Duodenal mucosa (tissue), 2 donors: ENCODE measurements at regions not wholly inside any gene's neighbourhood (a gene's known extent, or its start where the extent isn't known, plus 50 kb on each side); places are given as distances from the start of the nearest gene placed in this dataset.

Experiments used
- H3K27ac ChIP-seq: one replicate; pipeline ENCODE4 v1.7.0; 2013; ENCODE audit warnings: low read depth, low read length
- H3K27me3 ChIP-seq, 2 donors: one replicate each; pipeline ENCODE4 v1.7.0; 2013; ENCODE audit warnings: low read length in 2 of 2, control low read depth in 1 of 2; ENCODE audit not compliant: insufficient read depth in 2 of 2, control insufficient read depth in 1 of 2
- H3K36me3 ChIP-seq, 2 donors: one replicate each; pipeline ENCODE4 v1.7.0; 2013; ENCODE audit warnings: low read length in 2 of 2, control low read depth in 1 of 2; ENCODE audit not compliant: insufficient read depth in 2 of 2, control insufficient read depth in 1 of 2
- H3K4me1 ChIP-seq, 2 donors: one replicate each; pipeline ENCODE4 v1.7.0; 2013; ENCODE audit warnings: low read length in 2 of 2, control low read depth in 1 of 2; ENCODE audit not compliant: insufficient read depth in 2 of 2, control insufficient read depth in 1 of 2
- H3K4me3 ChIP-seq, 2 donors: one replicate each; pipeline ENCODE4 v1.7.0; 2013; ENCODE audit warnings: low read length in 2 of 2, low read depth in 1 of 2
- H3K9ac ChIP-seq, 2 donors: one replicate each; pipeline ENCODE4 v1.7.0; 2013; ENCODE audit warnings: low read length in 2 of 2, low read depth in 1 of 2
- H3K9me3 ChIP-seq, 2 donors: one replicate each; pipeline ENCODE4 v1.7.0; 2013; ENCODE audit warnings: low read length in 2 of 2, control low read depth in 1 of 2; ENCODE audit not compliant: control insufficient read depth in 1 of 2

DNA sequence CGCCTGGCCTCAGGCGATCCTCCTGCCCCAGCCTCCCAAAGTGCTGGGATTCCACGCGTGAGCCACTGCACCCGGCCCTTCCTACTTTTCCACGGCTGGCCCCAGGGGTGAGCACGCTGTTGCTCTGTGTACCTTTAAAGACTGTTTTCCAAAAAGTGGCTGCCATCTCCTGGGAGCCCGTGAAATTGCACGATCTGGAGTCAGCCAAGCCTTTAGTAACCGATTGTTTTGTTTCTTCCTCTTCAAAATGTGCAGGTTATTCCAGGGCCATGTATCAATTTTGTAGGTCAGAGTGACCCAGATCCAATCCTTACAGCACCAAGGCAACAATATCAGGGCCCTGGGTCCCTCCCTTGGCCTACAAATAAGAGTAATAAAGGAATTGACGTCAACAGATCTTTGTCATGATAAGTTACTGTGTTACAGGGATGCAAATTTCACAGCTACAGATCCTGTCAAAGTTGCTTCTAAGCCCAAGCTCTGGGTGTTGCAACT lies 135.6 kb upstream of the ZNF236 start:
- Histone ChIP-seq H3K27ac (no peak overlapping the region), H3K9ac (no peak overlapping the region), H3K4me3 (no peak overlapping the region), H3K36me3 (no peaks in the 10 kb centered on the region), H3K27me3 (peaks cover 5 to 9% of the 10 kb centered on the region in 2 donors), H3K9me3 (no peaks in the 10 kb centered on the region), H3K4me1 (no peaks in the 10 kb centered on the region)

DNA sequence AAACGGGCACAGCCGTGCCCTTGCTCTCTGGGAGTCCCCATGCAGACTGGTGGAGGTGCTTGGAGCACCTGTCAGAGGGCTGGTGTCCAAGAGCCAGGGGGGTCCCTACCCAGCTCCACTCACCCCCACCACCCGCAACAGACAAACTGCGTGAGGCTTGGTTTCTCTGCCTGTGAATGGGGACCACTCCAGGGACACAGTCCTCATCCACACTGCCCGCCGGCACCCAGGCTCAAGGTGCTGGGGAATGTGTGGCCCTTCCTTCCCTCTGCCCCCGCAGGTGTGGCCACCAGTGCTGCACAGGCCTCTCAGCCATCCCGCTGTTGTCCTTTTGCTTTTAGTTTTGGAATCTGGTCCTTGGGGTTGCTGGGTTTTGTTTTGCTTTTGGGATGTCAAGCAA lies 136.5 kb upstream of the ZNF236 start:
- H3K9ac ChIP-seq = no peak overlapping the region
- no peak overlapping the region for H3K4me3 ChIP-seq
- no peaks in the 10 kb centered on the region for H3K36me3 ChIP-seq
- no peaks in the 10 kb centered on the region for H3K9me3 ChIP-seq
- no peaks in the 10 kb centered on the region for H3K4me1 ChIP-seq
- H3K27ac ChIP-seq = no peak overlapping the region
- H3K27me3 ChIP-seq = peaks cover 5 to 9% of the 10 kb centered on the region in 2 donors

DNA sequence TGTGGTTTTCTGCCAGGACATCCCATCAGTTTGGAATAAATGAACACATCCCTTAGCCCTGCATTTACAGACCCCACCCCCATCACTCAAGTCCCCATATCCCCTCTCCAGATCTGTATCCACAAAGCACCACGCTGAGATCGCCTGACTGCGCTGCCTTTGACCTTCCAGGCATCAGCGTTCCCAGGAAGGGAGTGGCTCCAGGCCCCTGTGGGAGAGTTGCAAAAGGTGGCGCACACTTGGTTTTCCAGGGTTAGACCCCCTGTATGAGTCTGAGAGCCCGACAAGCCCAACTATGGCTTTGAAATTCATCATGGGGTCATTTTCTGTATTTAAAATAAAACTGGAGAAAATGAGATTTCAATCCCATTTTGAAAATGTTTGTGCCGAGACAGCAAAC lies 137.0 kb upstream of the ZNF236 start:
- H3K9ac ChIP-seq = no peak overlapping the region

DNA sequence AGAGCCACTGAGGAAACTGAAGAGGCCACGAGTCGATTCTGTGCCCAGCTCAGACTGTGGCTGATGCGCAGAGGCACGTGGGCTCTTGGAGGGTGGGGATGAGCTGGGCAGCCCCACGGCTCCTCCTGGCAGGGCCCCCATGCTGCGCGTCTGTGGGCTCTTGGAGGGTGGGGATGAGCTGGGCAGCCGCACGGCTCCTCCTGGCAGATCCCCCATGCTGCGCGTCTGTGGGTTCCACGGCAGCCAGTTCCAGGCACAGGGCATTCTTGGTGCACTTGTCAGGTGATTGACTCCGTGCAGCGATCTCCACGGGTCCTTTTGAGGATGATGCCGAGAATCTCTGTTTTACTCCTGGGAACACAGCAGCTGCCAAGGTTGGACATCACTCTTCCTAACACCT lies 138.1 kb upstream of the ZNF236 start:
- Histone ChIP-seq H3K27me3 (peaks cover 5 to 9% of the 10 kb centered on the region in 2 donors), H3K9ac (no peak overlapping the region), H3K4me3 (no peak overlapping the region), H3K36me3 (no peaks in the 10 kb centered on the region), H3K27ac (no peak overlapping the region), H3K4me1 (no peaks in the 10 kb centered on the region), H3K9me3 (no peaks in the 10 kb centered on the region)

More for the DNA sequence above, 137.0 kb upstream of the ZNF236 start:
- Histone ChIP-seq H3K4me1 (no peaks in the 10 kb centered on the region), H3K36me3 (no peaks in the 10 kb centered on the region), H3K27ac (no peak overlapping the region), H3K9me3 (no peaks in the 10 kb centered on the region), H3K27me3 (peaks cover 5 to 9% of the 10 kb centered on the region in 2 donors), H3K4me3 (no peak overlapping the region)

DNA sequence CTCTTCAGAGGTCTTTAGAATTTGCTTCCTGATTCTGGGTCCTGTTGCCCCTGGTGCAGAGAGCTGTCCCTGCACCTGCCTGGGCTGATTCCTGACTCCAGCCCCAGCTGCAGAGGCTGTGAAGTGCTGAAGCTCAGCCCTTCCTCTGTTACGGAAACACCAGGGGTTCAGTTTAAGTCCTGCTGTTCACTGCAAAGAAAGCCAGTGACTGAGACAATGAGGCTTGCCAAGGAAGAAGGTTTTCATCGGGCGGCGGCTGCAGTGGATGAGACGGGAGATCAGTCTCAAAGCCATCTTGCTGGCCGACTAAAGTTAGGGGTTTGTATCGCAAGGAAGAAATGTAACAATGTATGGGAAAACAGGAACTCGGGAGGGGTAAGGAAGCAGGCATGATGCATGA lies 142.4 kb upstream of the ZNF236 start:
- Histone ChIP-seq H3K27ac (no peak overlapping the region), H3K4me3 (no peak overlapping the region), H3K4me1 (no peaks in the 10 kb centered on the region), H3K9ac (no peak overlapping the region), H3K9me3 (no peaks in the 10 kb centered on the region), H3K36me3 (no peaks in the 10 kb centered on the region), H3K27me3 (no peaks in the 10 kb centered on the region)

DNA sequence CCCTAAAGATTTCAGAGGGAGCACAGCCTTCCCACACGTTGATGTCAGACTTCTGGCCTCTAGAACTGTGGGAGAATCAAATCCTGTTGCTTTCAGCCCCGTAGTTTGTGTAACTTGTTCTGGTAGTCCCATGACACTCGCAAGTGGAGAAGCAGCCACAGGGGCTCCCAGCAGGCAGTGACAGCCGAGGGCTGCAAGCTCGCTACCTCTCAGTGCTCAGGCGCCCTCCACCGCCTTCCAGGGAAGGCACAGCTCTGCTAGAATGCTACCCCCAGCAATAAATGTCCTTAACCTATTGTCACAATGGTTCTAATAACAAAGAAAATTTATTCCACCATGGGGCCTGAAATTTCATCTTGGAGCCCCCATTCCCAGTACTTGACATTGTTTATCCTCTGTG lies 143.1 kb upstream of the ZNF236 start:
- no peaks in the 10 kb centered on the region for H3K36me3 ChIP-seq
- H3K27me3 ChIP-seq = no peaks in the 10 kb centered on the region
- no peak overlapping the region for H3K9ac ChIP-seq
- H3K4me3 ChIP-seq = no peak overlapping the region
- no peaks in the 10 kb centered on the region for H3K4me1 ChIP-seq
- no peaks in the 10 kb centered on the region for H3K9me3 ChIP-seq
- no peak overlapping the region for H3K27ac ChIP-seq

DNA sequence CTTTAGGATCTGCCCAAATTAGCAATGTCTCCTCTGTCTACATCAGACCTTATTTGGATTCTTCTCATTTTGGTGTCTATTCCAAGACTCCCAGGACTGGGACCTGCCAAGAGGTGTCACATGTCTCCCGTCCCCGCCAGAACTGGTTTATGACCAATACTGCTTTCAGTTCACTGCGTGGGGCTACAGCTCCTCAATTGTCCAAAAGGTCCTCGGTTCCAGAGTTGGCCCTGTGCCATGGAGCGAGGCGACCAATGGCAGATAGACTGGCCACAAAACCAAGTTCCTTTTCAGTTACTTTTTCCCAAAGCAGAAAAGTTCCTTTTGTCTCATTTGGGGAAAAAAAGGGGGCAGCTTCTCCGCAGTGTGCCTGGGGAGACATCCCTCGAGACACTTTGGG lies 144.1 kb upstream of the ZNF236 start:
- Histone ChIP-seq H3K4me3 (no peak overlapping the region), H3K36me3 (no peaks in the 10 kb centered on the region), H3K9ac (no peak overlapping the region), H3K4me1 (no peaks in the 10 kb centered on the region), H3K27ac (no peak overlapping the region), H3K9me3 (no peaks in the 10 kb centered on the region), H3K27me3 (no peaks in the 10 kb centered on the region)

DNA sequence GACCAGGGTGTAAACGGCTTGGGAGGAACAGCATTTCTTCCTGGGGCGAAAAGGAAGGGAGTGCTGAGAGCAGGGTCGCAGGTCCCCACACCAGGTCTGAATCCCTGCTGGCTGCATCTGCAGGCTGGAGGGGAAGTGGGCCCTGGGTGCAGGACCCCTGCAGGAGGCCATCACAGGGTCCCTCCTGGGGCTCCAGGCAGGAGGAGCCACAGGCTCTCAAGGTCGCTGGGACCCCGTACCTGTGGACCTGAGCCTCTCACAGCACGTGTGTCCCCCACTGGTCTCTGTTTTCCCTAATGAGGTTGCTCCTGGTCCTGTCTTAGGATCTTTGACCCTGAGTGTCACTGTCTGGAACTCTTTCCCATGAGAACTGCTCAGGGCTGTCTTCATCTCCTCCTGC lies 147.8 kb upstream of the ZNF236 start:
- Histone ChIP-seq H3K4me3 (no peak overlapping the region), H3K27ac (no peak overlapping the region), H3K36me3 (no peaks in the 10 kb centered on the region), H3K9ac (no peak overlapping the region), H3K4me1 (no peaks in the 10 kb centered on the region), H3K9me3 (no peaks in the 10 kb centered on the region), H3K27me3 (no peaks in the 10 kb centered on the region)

DNA sequence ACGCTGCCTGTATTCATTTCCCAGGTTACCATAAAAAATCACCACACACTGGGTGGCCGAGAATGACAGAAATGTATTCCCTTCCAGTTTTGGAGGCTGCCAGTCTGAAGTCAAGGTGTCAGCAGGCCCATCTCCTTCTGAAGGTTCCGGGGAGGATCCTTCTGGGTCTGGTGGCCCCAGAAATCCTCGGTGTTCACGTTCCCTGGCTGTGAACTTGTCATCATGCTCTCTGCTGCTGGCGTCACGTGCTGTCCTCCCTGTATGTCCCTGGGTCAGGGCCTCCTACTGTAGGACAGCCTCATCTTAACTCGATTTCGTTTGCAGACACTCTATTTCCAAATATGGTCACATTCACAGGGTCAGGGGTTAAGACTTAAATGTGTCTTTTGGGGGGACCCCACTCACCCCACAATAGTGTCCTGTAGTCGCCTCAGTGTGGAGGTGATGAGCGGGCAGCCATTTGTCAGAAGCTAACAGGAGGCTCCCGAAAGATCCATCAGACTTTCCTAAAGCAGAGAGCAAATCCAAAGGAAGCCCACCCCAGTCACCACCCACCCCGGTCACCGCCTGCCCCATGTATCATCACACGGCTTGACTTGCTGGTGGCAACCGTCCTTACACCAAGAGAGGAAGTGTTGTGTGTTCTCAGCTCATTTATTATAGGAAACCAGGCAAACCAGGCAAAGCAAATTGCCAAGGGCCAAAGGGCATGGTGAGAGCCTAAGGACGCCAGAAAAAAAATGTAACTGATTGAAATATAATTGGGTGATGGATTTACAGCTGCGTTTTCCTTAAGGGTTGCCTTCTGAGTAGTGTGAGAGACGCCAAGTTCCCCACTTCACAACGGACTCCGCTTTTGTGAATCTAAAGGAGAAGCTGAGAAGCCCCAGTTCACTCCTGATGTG lies 148.8 kb upstream of the ZNF236 start:
- Histone ChIP-seq H3K27me3 (no peaks in the 10 kb centered on the region), H3K9ac (no peak overlapping the region), H3K4me3 (no peak overlapping the region), H3K4me1 (no peaks in the 10 kb centered on the region), H3K9me3 (no peaks in the 10 kb centered on the region), H3K36me3 (no peaks in the 10 kb centered on the region), H3K27ac (no peak overlapping the region)

DNA sequence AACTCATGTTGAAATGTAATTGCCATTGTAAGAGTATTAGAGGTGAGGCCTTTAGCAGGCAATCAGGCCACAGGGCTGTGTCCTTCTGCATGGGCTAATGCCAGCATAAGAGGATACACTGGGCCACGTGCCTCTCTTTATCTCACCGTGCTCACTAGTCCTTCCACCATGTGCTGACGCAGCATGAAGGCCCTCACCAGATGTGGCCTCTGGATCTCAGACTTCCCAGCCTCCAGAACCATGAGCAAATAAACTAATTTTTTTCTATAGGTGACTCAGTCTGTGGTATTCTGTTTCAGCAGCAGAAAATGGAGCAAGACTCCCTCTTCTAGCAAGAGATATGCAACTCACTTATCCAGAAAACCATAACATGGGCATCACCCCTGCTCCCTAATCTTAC lies 149.7 kb upstream of the ZNF236 start:
- H3K4me3 ChIP-seq = no peak overlapping the region
- H3K36me3 ChIP-seq = no peaks in the 10 kb centered on the region
- no peaks in the 10 kb centered on the region for H3K9me3 ChIP-seq
- no peaks in the 10 kb centered on the region for H3K4me1 ChIP-seq
- H3K9ac ChIP-seq = no peak overlapping the region
- no peaks in the 10 kb centered on the region for H3K27me3 ChIP-seq
- no peak overlapping the region for H3K27ac ChIP-seq
